ENCODE measurements at regions not wholly inside any gene's neighbourhood (a gene's known extent, or its start where the extent isn't known, plus 50 kb on each side); places are given as distances from the start of the nearest gene placed in this dataset.

DNA sequence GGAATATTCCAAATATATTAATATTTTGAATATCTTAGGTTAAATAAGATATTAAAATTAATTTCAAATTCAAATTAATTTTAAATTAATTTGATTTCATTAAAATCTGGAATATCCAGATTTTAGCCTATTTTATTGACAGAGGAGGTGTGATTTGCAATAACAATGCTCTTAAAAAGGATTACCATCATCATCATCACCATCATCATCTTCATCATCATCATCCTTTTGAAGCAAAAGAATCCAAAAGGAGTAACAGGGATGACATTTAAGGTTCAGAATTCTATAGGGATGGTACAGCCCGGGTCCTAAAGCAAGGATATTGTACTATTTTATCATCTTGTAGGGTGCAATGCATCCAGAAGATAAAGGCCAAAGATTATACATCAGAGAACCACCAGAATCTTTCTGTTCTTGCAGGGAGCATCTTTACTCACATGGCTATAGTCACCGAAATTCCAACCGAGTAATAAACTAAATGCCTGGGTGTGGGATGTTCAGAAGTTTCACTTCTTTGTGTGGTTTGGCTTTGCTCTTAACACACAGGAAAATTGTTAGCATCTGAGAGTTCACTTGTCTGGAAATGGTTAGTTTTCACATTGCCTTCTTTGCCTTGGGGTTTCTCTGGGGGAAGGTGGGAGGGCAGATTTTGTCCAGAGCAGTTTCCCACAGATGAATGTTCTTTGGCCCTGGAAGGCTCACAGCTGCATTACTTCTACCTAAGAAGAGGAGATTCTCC is 99.1 kb upstream of the ITGA6 start:
- no peak for DNase-seq (ENCODE audit: low read depth in 2 of 2)

- DNase-seq (ENCODE audit: low read depth in 2 of 2), result no peak
These were observed 98.0 kb upstream of the ITGA6 start for GRCh38 chr2:172329416-172329773.

GRCh38 chr2:172329774-172330671 is 97.4 kb upstream of the ITGA6 start:
- DNase-seq (ENCODE audit: low read depth in 2 of 2), result no peak

DNA sequence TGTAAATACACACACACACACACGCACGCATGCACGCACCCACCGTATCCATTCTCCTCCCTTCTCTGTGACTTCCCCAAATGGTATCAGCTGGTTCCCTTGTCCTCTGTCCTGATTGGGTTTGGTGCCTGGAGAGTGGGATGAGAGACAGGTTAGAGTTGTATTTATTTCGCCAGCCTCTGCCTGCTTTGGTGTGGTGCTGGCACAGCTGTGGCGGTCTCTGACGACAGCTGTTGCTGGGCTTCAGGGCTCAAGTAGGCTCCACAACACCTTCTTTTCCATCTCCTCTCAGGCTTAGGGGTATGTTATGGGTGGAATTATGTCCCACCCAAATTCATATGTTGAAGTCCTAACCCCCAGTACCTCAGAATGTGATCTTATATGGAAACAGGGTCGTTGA is 94.9 kb upstream of the ITGA6 start:
- no peak for DNase-seq (ENCODE audit: low read depth in 2 of 2)

- DNase-seq (ENCODE audit: low read depth in 2 of 2), result no peak
These were observed 94.0 kb upstream of the ITGA6 start for GRCh38 chr2:172333235-172333977.

DNA sequence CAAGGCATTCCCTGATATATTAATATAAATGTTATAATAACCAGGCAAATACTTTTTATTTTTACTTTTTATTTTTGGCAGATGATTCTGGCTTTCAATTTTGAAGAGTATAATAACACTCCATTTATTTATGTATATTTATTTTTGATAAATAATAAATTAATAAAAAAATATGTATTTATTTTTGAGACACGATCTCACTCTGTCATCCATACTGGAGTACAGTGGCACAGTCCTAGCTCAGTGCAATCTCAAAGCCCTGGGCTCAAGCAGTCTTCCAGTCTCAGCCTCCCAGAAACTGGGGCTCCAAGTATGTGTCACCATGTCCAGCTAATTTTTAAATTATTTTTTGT is 93.4 kb upstream of the ITGA6 start:
- no peak for DNase-seq (ENCODE audit: low read depth in 2 of 2)

DNA sequence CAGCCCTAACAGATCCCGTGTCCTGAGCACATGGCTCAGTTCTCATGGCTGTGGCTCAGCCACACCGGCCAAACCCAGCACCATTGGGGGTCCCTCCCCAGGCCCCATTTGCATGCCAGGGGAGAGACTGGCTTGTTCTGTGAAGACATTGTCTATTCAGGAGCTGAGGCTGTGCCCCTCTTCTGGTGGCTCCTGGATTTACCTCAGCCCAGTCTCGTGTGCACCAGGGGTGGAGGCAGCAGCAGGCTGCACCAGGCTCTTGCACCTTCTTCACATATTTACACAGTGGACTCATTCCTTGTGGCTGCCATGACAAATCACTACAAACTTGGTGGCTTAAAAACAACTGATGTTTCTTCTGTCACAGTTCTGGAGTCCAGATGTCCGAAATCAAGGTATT is 92.4 kb upstream of the ITGA6 start:
- DNase-seq (ENCODE audit: low read depth in 2 of 2), result no peak

GRCh38 chr2:172335736-172336135 is 91.7 kb upstream of the ITGA6 start:
- no peak for DNase-seq (ENCODE audit: low read depth in 2 of 2)

DNA sequence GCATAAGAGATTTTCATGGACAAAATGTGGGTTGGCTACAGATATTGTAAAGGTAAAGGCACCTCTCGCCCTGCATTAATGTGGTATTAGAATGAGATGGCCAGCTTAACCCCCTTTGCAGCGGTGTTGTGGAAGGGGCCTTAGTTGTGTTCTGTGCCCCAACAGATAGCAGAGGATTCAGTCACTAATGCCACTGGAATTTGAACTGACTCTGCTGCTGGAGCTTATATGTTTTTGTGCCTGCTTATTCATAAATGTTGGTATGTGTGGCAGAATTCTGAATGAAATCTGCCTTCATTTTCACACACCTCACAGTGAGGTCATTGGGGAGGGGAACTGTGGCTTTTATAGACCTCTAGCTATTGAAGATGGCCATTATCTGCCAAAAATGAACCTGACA is 90.7 kb upstream of the ITGA6 start:
- no peak for DNase-seq (ENCODE audit: low read depth in 2 of 2)

GRCh38 chr2:172339371-172340010 is 87.9 kb upstream of the ITGA6 start:
- no peak for DNase-seq (ENCODE audit: low read depth in 2 of 2)

- no peak for DNase-seq (ENCODE audit: low read depth in 2 of 2)
These were observed 87.0 kb upstream of the ITGA6 start for GRCh38 chr2:172340394-172340793.

GRCh38 chr2:172342078-172342477 is 85.3 kb upstream of the ITGA6 start:
- DNase-seq (ENCODE audit: low read depth in 2 of 2), result no peak

- no peak for DNase-seq (ENCODE audit: low read depth in 2 of 2)
These were observed 84.8 kb upstream of the ITGA6 start for GRCh38 chr2:172342611-172343010.

DNA sequence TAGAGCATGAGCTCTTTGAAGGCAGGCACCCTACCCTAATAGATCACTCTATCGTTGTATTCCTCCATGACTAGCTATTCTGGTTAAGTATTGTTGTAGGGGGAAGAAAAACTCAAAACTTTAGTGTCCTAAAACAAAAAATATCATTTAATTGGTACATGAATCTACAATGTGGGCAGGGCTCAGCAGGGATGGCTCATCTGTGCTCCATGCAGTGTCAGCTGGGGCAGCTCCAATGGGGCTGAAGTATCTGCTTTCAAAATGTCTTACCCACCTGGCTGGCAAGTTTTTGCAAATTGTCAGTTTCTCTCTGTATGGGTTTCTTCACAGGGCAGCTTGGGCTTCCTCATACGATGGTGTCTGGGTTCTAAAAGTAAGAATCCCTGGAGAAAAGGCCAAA is 83.2 kb upstream of the ITGA6 start:
- no peak for DNase-seq (ENCODE audit: low read depth in 2 of 2)

GRCh38 chr2:172345956-172346555 is 81.3 kb upstream of the ITGA6 start:
- no peak for DNase-seq (ENCODE audit: low read depth in 2 of 2)

DNA sequence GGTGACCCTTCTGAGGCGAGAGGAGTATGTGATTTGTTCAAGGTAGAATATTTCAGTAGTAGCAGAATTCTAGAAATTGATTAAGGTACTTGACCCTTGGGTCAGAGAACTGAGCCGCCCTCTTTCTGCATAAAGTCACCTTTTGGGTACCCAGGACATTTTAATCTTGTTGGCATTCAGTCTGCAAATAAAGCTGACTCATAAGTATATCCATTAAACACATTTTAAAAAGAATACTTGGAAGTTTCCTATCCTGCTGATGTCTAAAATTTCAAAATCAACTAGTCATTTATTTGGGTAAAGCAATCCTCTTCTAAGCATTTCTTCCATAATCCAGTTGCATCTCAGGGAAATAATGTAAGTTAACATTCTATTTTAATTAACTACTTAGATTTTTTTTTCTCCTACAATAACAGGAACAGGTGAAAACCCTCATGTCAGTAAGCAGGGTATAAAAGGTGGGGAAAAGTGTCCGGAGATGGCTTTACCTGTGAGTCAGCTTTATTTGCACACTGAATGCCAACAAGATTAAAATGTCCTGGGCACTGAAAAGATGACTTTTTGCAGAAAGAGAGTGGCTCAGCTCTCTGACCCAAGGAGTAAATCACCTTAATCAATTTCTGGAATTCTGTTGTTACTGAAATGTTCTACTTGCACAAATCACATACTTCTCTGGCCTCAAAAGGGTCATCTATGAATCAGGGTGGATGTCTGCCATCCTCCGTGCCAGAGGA is 78.7 kb upstream of the ITGA6 start:
- no peak for DNase-seq (ENCODE audit: low read depth in 2 of 2)

DNA sequence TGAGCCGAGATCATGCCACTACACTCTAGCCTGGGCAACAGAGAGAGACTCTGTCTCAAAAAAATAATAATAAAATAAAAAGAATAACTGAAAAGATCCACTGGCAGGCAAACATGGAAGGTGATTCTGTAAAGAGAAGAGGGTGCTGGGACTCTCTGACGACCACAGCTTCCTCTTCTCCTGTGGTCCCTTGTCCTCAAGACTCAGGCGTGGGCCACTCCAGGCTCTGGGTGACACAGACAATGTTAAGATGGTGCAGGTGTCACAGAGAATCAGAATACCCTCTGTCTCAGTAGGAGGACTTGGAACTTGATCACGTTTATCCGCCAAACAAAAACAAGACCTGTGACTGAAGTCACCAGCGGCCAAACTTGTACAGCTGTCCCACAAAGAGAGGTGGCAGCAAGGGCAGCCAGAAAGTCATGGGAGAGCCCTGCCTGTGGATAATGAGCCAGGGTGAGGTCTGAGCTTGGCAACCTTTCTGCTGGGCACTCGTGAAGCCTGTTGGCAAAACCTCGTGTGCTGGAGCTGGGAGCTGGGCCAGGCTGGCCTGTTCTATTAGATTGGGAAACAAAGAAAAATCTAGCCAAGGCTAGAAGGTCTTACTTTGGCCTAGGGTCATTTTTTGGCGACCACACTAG is 76.4 kb upstream of the ITGA6 start:
- DNase-seq (ENCODE audit: low read depth in 2 of 2), result no peak

GRCh38 chr2:172351586-172351985 is 75.8 kb upstream of the ITGA6 start:
- no peak for DNase-seq (ENCODE audit: low read depth in 2 of 2)

DNA sequence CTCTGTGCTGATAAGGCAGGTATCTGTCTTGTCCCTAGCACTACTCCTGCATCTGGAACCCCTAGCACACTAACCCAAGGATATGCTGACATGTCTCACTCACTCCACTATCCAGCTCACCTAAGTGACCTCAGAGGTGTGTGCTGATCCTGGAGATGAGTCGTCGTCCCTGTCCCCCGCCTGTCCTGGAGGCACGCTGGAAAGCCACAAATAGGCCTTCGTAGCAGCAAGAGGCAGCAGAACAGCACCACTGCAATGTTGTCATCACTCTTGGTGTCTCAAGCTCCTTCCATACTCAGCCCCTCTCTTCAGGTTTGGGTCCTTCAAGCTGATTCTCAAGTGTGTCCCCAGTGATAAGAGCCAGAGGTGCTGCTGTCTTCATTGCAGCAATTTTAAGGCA is 73.0 kb upstream of the ITGA6 start:
- no peak for DNase-seq (ENCODE audit: low read depth in 2 of 2)

DNA sequence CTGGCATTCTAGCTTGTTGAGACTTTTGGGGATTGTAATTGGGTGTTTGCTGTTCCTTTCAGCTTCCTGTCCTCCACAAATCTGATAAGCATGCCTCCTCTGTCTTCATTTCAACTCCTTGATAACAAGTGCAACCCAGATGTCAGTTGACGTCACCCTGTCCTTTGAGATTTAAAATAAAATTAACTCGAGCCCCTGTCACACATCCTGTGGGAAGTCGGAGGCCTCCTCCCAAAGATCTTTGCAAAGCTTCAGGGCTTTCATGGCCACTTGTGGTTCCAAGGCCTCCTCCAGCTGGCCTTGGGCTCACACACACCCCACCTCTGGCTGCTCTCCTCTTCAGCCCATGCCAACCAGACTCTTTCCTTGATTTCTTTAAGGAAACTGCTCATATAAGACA is 69.9 kb upstream of the ITGA6 start:
- no peak for DNase-seq (ENCODE audit: low read depth in 2 of 2)

Measured in stimulated activated CD8-positive, alpha-beta memory T cell treated with anti-CD3 and anti-CD28 coated beads, Interleukin-7, amount 100 ng/mL, for 1 hour (primary cell).